ENCODE measurements at regions not wholly inside any gene's neighbourhood (a gene's known extent, or its start where the extent isn't known, plus 50 kb on each side); places are given as distances from the start of the nearest gene placed in this dataset.

DNA sequence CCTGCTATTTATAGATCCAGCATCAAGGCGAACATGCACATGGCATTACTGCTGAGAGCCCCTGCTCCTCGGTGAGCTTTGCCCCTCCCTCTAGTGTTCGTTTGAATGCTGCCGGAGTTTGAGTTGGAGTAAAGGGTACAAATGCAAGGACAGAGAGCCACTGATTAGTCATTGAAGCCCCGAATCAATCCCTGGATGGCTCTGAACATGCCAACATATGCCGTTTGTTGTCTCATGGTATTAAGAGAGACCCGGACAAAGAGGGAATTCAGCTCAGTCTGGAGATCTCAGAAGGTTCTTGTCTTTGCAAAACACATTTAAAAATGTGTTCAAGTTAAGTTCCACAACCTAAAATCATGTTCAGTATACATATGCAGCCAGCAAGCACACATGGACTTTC is 789.2 kb upstream of the NR2F2 start:
- no peak for DNase-seq

DNA sequence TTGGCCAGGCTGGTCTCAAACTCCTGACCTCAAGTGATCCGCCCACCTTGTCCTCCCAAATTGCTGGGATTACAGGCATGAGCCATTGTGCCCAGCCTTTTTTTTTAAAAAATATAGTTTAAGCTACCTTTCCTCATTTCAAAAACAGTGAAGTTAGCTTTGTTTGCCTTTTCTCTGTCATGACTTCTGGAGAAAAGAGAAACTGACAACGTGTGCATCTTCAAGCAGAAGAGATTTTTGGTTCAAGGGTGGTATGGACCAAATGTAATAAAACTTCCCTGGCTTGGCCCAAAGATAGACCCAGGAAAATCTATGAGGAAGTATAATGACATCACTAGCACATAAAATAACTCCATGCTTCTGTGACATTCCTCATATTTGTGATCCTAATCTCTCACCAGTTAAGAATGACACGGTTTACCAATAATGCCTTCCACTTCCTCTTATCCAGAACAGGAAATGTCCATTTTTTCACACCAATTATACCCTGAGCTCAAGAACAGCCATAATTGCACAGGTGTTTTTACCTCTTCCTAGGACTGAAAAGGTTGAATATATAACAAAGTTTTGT is 781.2 kb upstream of the NR2F2 start:
- no peak for DNase-seq

GRCh38 chr15:95550702-95551101 is 779.8 kb upstream of the NR2F2 start:
- DNase-seq: no peak

DNA sequence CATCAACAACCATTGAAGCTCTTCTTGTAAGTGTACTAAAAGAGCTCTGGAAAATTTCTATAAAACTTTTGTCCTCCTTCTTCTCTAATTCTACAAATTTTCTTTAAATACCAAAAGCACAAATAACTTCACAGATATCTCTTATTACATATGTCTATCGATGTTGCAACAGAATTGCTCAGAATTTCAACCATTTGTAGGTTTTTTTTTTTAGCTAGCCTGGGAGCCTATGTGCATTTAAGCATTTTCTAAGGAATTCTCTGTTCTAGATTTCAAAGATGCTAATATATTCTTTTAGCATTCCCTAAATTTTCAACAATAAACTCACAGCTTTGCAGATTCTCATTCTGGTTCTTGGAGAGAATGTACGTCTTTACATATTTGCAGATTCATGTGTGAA is 774.3 kb upstream of the NR2F2 start:
- DNase-seq: no peak

DNA sequence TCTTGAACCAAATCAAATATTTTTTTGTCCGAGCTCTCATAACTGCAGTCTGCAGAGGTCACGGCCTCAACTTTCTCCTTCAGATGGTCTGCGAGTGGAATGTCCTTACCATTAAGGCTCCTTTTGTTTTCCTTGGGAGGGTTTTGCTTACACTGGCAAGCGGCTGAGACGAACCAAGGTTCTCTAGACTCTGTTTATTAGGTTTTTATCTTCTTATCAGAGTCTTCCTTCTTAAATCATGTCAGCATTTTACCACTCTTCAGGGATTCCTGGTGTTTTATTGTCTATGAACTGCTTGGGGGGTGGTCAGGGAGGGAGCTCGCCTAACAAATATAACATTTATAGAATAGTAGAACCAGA is 773.7 kb upstream of the NR2F2 start:
- DNase-seq: no peak

GRCh38 chr15:95557226-95558046 is 773.1 kb upstream of the NR2F2 start:
- DNase-seq: no peak

GRCh38 chr15:95558131-95558530 is 772.4 kb upstream of the NR2F2 start:
- DNase-seq: no peak

GRCh38 chr15:95558916-95559315 is 771.6 kb upstream of the NR2F2 start:
- DNase-seq: no peak

DNA sequence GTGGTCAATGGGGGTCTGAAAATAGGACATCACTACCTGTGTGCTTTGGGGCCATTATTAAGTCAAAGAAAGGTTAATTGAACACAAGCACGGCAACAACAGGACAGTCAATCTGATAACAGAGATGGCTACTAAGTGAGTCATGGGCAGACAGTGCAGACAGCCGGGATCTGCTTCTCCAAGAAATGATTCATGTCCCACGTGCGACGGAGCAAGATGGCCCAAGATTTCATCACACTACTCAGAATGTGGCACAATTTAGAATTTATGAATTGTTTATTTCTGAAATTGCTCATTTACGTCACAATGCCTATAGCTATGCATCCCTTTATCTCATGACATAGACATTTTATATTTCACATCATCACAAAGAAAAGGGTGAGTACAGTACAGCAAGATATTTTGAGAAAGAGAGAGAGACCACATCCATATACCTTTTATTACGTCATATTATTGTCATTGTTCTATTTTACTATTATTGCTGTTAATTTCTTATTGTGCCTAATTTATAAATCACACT is 770.6 kb upstream of the NR2F2 start:
- no peak for DNase-seq

- no peak for DNase-seq
These were observed 769.0 kb upstream of the NR2F2 start for GRCh38 chr15:95561463-95561862.

GRCh38 chr15:95563634-95564033 is 766.9 kb upstream of the NR2F2 start:
- DNase-seq: no peak

GRCh38 chr15:95565016-95565600 is 765.4 kb upstream of the NR2F2 start:
- no peak for DNase-seq

DNA sequence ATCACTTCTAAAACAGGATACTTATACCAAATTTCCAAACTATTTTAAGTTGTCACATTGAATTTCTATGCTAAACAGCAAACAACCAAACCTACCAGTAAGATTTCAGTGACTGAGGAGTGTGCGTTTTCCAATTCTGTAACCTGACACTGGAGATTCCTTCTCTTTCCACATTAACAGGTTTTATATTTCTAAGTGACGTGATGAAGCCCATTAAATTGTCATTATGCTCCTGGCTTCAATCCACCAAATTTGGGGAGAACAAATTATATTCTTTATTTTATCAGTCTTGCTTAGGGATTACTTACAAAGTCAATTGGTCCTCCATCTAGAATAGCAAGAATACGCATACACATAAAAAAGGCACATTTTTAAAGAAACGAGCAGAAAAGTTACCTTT is 764.8 kb upstream of the NR2F2 start:
- no peak for DNase-seq

DNA sequence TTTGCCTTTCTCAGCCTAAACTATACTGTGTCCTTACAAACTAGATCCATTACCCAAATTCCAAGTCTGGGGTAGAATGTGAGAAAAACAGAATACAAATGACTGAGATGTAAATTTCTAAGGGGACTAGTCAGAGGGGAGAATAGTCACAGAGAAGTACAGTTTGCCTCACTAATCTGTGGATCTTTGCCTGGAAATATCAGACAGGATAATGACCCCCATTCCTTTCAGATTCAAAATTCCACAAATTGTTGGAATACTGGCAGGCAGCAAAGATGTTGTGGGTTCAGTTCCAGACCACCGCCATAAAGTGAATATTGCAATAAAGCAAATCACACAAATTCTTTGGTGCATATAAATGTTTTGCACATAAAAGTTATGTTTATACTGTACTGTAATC is 762.8 kb upstream of the NR2F2 start:
- DNase-seq: no peak

- no peak for DNase-seq
These were observed 756.4 kb upstream of the NR2F2 start for GRCh38 chr15:95574053-95574452.

DNA sequence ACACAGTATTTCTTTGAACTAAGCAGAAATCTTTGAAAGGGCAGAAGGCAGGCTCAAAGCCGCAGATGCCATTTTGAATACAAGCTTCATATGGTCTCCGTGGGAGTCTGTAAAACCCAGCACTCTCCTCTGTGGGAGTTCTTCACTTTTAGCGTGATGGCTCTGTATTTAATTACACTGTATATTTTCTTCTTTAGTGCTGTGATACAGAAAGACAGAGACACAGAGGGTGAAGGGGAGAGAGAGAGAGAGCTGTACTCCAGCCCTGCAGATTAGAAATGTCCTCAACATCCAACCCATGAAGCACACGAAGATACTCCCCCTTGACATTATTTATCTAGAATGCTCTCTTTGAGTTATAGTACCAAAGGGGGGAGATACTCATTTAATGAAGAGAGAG is 752.6 kb upstream of the NR2F2 start:
- DNase-seq: no peak

GRCh38 chr15:95580121-95580520 is 750.4 kb upstream of the NR2F2 start:
- DNase-seq: no peak

- DNase-seq: no peak
These were observed 748.9 kb upstream of the NR2F2 start for GRCh38 chr15:95581595-95581994.

- DNase-seq: no peak
These were observed 746.4 kb upstream of the NR2F2 start for GRCh38 chr15:95584088-95584487.

DNA sequence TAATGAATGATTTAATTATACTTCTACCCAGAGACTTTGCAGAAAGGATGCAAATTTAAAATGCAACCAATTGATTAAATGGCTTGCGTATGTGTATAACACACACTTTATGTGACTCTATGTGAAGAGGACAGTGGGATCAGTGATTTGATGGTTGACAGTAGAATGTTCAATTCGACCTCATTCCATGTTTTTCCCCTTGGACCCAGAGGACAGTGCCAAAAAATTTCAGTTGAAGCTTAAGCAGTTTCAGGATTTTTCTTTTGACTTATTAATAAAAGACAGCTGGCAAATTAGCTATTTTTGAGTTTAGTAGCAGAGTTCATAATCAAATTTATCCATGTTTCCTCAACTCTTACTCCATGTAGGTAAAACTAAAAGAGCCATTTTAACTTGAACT is 742.4 kb upstream of the NR2F2 start:
- DNase-seq: no peak

GRCh38 chr15:95590533-95591044 is 739.9 kb upstream of the NR2F2 start:
- no peak for DNase-seq

- no peak for DNase-seq
These were observed 739.2 kb upstream of the NR2F2 start for GRCh38 chr15:95591270-95591669.

GRCh38 chr15:95591886-95592285 is 738.6 kb upstream of the NR2F2 start:
- DNase-seq: no peak

- DNase-seq: no peak
These were observed 736.0 kb upstream of the NR2F2 start for GRCh38 chr15:95594496-95594895.

Measured in CD4-positive, alpha-beta T cell treated with Interleukin-12 subunit alpha and Interleukin-12 subunit beta, for 1 hour (primary cell).